ENCODE measurements at regions not wholly inside any gene's neighbourhood (a gene's known extent, or its start where the extent isn't known, plus 50 kb on each side); places are given as distances from the start of the nearest gene placed in this dataset.

- TF ChIP-seq CTCF (IDR thresholded peaks at IDR 0.05; ENCODE audit: low read depth, low read length, missing input control) (no peak), REST (IDR thresholded peaks at IDR 0.05) (no peak), RAD21 (IDR thresholded peaks at IDR 0.05) (no peak), RXRA (IDR thresholded peaks at IDR 0.05) (no peak), GABPA (IDR thresholded peaks at IDR 0.05 in 1 of 2, conservative IDR thresholded peaks at IDR 0.05 in 1 of 2) (no peak), YY1 (IDR thresholded peaks at IDR 0.05) (no peak), JUND (IDR thresholded peaks at IDR 0.05) (no peak), FOXA1 (IDR thresholded peaks at IDR 0.05) (no peak), TAF1 (conservative IDR thresholded peaks at IDR 0.05) (no peak), SP1 (IDR thresholded peaks at IDR 0.05) (no peak)
- TF ChIP-seq, protein P1, sequence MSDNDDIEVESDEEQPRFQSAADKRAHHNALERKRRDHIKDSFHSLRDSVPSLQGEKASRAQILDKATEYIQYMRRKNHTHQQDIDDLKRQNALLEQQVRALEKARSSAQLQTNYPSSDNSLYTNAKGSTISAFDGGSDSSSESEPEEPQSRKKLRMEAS (IDR thresholded peaks at IDR 0.05): no peak
- TF ChIP-seq, protein P2, sequence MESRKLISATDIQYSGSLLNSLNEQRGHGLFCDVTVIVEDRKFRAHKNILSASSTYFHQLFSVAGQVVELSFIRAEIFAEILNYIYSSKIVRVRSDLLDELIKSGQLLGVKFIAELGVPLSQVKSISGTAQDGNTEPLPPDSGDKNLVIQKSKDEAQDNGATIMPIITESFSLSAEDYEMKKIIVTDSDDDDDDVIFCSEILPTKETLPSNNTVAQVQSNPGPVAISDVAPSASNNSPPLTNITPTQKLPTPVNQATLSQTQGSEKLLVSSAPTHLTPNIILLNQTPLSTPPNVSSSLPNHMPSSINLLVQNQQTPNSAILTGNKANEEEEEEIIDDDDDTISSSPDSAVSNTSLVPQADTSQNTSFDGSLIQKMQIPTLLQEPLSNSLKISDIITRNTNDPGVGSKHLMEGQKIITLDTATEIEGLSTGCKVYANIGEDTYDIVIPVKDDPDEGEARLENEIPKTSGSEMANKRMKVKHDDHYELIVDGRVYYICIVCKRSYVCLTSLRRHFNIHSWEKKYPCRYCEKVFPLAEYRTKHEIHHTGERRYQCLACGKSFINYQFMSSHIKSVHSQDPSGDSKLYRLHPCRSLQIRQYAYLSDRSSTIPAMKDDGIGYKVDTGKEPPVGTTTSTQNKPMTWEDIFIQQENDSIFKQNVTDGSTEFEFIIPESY (IDR thresholded peaks at IDR 0.05): no peak
- TF ChIP-seq, protein P3, sequence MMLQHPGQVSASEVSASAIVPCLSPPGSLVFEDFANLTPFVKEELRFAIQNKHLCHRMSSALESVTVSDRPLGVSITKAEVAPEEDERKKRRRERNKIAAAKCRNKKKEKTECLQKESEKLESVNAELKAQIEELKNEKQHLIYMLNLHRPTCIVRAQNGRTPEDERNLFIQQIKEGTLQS (IDR thresholded peaks at IDR 0.05): no peak
Observed at GRCh38 chr20:12764053-12764452, 244.7 kb upstream of the SPTLC3 start.
